ENCODE measurements at regions not wholly inside any gene's neighbourhood (a gene's known extent, or its start where the extent isn't known, plus 50 kb on each side); places are given as distances from the start of the nearest gene placed in this dataset.
A peak's percentile ranks its signal among the peaks of the same experiment; 100 is the strongest.

DNA sequence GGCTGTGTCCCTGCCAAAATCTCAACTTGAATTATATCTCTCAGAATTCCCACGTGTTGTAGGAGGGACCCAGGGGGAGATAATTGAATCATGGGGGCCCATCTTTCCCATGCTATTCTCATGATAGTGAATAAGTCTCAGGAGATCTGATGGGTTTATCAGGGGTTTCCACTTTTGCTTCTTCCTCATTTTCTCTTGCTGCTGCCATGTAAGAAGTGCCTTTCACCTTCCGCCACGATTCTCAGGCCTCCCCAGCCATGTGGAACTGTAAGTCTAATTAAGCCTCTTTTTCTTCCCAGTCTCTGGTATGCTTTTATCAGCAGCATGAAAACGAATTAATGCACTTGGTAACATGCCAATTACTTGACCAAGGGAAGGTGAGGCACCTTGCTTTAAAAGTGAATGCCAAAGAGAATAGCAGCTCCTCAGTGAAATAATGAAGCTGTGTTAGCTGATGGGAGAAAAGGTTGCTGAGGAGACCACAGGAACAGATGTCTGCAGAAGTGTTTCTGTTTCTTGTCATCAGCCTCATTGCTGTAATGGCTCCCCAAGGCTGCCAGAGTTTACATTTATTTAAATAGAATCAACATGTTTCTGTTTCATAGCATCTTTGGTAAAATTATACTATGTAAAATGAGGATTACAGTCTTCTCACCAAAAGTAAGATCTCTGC is 89.0 kb upstream of the CD44 start:
- ChIA-PET POLR2A (interaction anchor here (1.1 to 1.5 kb wide), 2 partner anchors 28 to 94 kb away, joined by 3 to 4 read pairs; no protein-coding TSS in a partner anchor), CTCF (interaction anchor here (0.9 to 1.6 kb wide), 4 partner anchors 12 to 33 kb away, joined by 3 to 5 read pairs (median 4); no protein-coding TSS in a partner anchor)
- H3K4me1 ChIP-seq (ENCODE audit: control insufficient read depth in 2 of 2, insufficient read depth in 2 of 2, low read length in 2 of 2): peaks cover 42 to 58% of the 10 kb centered on the region in 2 donors
- H3K9ac ChIP-seq (ENCODE audit: low read length): no peak overlapping the region
- no peaks in the 10 kb centered on the region for H3K79me2 ChIP-seq (ENCODE audit: control insufficient read depth, insufficient read depth, low read length)
- peak overlapping the region; percentile 61 for H3K4me3 Mint-ChIP-seq
- no peak for ATAC-seq (ENCODE audit: low read depth)
- H3K4me3 ChIP-seq (ENCODE audit: control extremely low read depth in 1 of 5, extremely low read depth in 1 of 5, insufficient read depth in 1 of 5, low read depth in 2 of 5, low read length in 4 of 5): peak overlapping the region in 1 of 5 experiments; percentile 2
- peak overlapping the region; percentile 36 for H3K4me2 ChIP-seq (replicated peaks; ENCODE audit: low read depth, low read length, poor library complexity, severe bottlenecking)
- WGBS (ENCODE audit: insufficient coverage): no CpG with 5 or more reads among the region's 4 CpGs
- intact Hi-C loops (cut with micrococcal nuclease): no loop called here
- H3K27ac ChIP-seq (ENCODE audit: low read length in 2 of 2): peak overlapping the region in 1 of 2 donors; percentile 72
- H4K20me1 ChIP-seq (ENCODE audit: control insufficient read depth, insufficient read depth, low read length, poor library complexity, severe bottlenecking): no peaks in the 10 kb centered on the region
- no peaks in the 10 kb centered on the region for H3K27me3 Mint-ChIP-seq
- H3K4me1 Mint-ChIP-seq: peaks cover 62% of the 10 kb centered on the region
- H3K27me3 ChIP-seq (replicated peaks in 1 of 4; ENCODE audit: control extremely low read depth in 1 of 4, control insufficient read depth in 3 of 4, insufficient read depth in 4 of 4, low read length in 3 of 4): no peaks in the 10 kb centered on the region
- no peaks in the 10 kb centered on the region for H3K36me3 ChIP-seq (replicated peaks in 1 of 2; ENCODE audit: control extremely low read depth in 1 of 2, control insufficient read depth in 1 of 2, extremely low read depth in 1 of 2, insufficient read depth in 2 of 2, low read length in 1 of 2)
- H3K27ac Mint-ChIP-seq: peak overlapping the region; percentile 83
- H3K9me3 Mint-ChIP-seq (ENCODE audit: insufficient read depth): peaks cover 2% of the 10 kb centered on the region
- H2AFZ ChIP-seq (ENCODE audit: insufficient read depth, low read depth, low read length, poor library complexity, severe bottlenecking): peak overlapping the region; percentile 48
- peak; percentile 60 for DNase-seq
- peaks cover 0 to 11% (median 9%) of the 10 kb centered on the region in 3 donors for H3K9me3 ChIP-seq (ENCODE audit: control extremely low read depth in 1 of 3, control insufficient read depth in 2 of 3, insufficient read depth in 1 of 3, low read length in 2 of 3)
- no peak for TF ChIP-seq EZH2 (IDR thresholded peaks at IDR 0.05; ENCODE audit: borderline replicate concordance, insufficient read depth, low read depth, low read length, poor library complexity, severe bottlenecking)
- TF ChIP-seq, protein P1, sequence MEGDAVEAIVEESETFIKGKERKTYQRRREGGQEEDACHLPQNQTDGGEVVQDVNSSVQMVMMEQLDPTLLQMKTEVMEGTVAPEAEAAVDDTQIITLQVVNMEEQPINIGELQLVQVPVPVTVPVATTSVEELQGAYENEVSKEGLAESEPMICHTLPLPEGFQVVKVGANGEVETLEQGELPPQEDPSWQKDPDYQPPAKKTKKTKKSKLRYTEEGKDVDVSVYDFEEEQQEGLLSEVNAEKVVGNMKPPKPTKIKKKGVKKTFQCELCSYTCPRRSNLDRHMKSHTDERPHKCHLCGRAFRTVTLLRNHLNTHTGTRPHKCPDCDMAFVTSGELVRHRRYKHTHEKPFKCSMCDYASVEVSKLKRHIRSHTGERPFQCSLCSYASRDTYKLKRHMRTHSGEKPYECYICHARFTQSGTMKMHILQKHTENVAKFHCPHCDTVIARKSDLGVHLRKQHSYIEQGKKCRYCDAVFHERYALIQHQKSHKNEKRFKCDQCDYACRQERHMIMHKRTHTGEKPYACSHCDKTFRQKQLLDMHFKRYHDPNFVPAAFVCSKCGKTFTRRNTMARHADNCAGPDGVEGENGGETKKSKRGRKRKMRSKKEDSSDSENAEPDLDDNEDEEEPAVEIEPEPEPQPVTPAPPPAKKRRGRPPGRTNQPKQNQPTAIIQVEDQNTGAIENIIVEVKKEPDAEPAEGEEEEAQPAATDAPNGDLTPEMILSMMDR (IDR thresholded peaks at IDR 0.05): no peak

DNA sequence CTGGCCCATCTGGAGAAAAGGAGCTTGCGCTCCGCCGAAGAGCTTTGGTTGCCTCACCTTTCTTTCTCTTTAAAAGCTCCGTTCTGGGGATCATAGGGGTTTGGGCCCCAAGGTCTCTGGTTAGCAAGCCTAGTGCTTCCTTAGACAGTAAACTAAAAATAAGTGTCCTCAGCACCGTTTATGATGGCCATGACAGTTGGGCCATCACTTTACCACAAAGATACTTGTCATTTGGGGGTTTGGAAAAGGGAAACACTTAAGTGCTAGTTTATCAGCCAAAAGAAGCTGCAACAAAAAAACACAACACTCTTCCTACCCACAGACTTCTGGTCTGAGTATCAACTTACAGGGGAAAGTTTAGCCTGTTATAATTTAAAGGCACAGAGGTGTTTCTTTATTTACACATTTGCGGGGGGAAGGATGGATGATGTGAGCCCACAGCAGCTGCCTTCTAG is 88.4 kb upstream of the CD44 start:
- H3K27ac Mint-ChIP-seq: peak overlapping the region; percentile 83
- Histone ChIP-seq H4K20me1 (ENCODE audit: control insufficient read depth, insufficient read depth, low read length, poor library complexity, severe bottlenecking) (no peaks in the 10 kb centered on the region), H3K4me2 (replicated peaks; ENCODE audit: low read depth, low read length, poor library complexity, severe bottlenecking) (peak overlapping the region; percentile 36), H3K27me3 (replicated peaks in 1 of 4; ENCODE audit: control extremely low read depth in 1 of 4, control insufficient read depth in 3 of 4, insufficient read depth in 4 of 4, low read length in 3 of 4) (no peaks in the 10 kb centered on the region), H3K4me1 (ENCODE audit: control insufficient read depth in 2 of 2, insufficient read depth in 2 of 2, low read length in 2 of 2) (peaks cover 36 to 52% of the 10 kb centered on the region in 2 donors), H3K36me3 (replicated peaks in 1 of 2; ENCODE audit: control extremely low read depth in 1 of 2, control insufficient read depth in 1 of 2, extremely low read depth in 1 of 2, insufficient read depth in 2 of 2, low read length in 1 of 2) (no peaks in the 10 kb centered on the region), H3K4me3 (ENCODE audit: control extremely low read depth in 1 of 5, extremely low read depth in 1 of 5, insufficient read depth in 1 of 5, low read depth in 2 of 5, low read length in 4 of 5) (no peak overlapping the region), H2AFZ (ENCODE audit: insufficient read depth, low read depth, low read length, poor library complexity, severe bottlenecking) (peak overlapping the region; percentile 48), H3K27ac (ENCODE audit: low read length in 2 of 2) (peak overlapping the region in 1 of 2 donors; percentile 72), H3K9me3 (ENCODE audit: control extremely low read depth in 1 of 3, control insufficient read depth in 2 of 3, insufficient read depth in 1 of 3, low read length in 2 of 3) (peaks cover 0 to 11% (median 11%) of the 10 kb centered on the region in 3 donors), H3K79me2 (ENCODE audit: control insufficient read depth, insufficient read depth, low read length) (no peaks in the 10 kb centered on the region), H3K9ac (ENCODE audit: low read length) (no peak overlapping the region)
- TF ChIP-seq, protein P1 (IDR thresholded peaks at IDR 0.05): no peak
- TF ChIP-seq EZH2 (IDR thresholded peaks at IDR 0.05; ENCODE audit: borderline replicate concordance, insufficient read depth, low read depth, low read length, poor library complexity, severe bottlenecking): no peak
- DNase-seq (no peak), ATAC-seq (ENCODE audit: low read depth) (no peak)
- peak overlapping the region; percentile 61 for H3K4me3 Mint-ChIP-seq
- H3K27me3 Mint-ChIP-seq: no peaks in the 10 kb centered on the region
- POLR2A ChIA-PET: interaction anchor here (0.7 to 1.5 kb wide), 3 partner anchors 13 to 94 kb away, joined by 3 to 4 read pairs (median 3); no protein-coding TSS in a partner anchor
- H3K4me1 Mint-ChIP-seq: peaks cover 56% of the 10 kb centered on the region
- peaks cover 2% of the 10 kb centered on the region for H3K9me3 Mint-ChIP-seq (ENCODE audit: insufficient read depth)
- CTCF ChIA-PET: interaction anchor here (0.7 to 1.6 kb wide), 5 partner anchors 11 to 190 kb away, joined by 3 to 5 read pairs (median 4); no protein-coding TSS in a partner anchor
- 42% methylated on average over 4 of the region's 6 CpGs for WGBS (ENCODE audit: insufficient coverage)
- intact Hi-C loops (cut with micrococcal nuclease): no loop called here
